ENCODE measurements at regions not wholly inside any gene's neighbourhood (a gene's known extent, or its start where the extent isn't known, plus 50 kb on each side); places are given as distances from the start of the nearest gene placed in this dataset.

GRCh38 chr1:178575611-178576361, 62.9 kb downstream of the TEX35 start:
- TF ChIP-seq CTCF (IDR thresholded peaks at IDR 0.05 in 4 of 5, conservative IDR thresholded peaks at IDR 0.05 in 1 of 5) (no peak), POLR2A (IDR thresholded peaks at IDR 0.05) (no peak)

Data from gastrocnemius medialis (tissue), 4 donors.